ENCODE measurements at regions not wholly inside any gene's neighbourhood (a gene's known extent, or its start where the extent isn't known, plus 50 kb on each side); places are given as distances from the start of the nearest gene placed in this dataset.

GRCh38 chr6:3981917-3982316, 97.0 kb downstream of the FAM217A start:
- TF ChIP-seq CTCF (IDR thresholded peaks at IDR 0.05) = no peak
- H3K27me3 ChIP-seq (replicated peaks; ENCODE audit: insufficient read depth) = no peaks in the 10 kb centered on the region
- DNase-seq (ENCODE audit: low spot score) = no peak
- peaks cover 0 to 2% of the 10 kb centered on the region in 2 donors for H3K4me1 ChIP-seq (ENCODE audit: control insufficient read depth in 1 of 2, low read depth in 2 of 2)
- no peak overlapping the region for H3K27ac ChIP-seq
- no peak overlapping the region for H3K4me3 ChIP-seq
- H3K9me3 ChIP-seq = no peaks in the 10 kb centered on the region
- peaks cover 3% of the 10 kb centered on the region for H3K36me3 ChIP-seq
- ATAC-seq (ENCODE audit: insufficient number of reproducible peaks, low FRiP score, low read depth) = no peak

DNA sequence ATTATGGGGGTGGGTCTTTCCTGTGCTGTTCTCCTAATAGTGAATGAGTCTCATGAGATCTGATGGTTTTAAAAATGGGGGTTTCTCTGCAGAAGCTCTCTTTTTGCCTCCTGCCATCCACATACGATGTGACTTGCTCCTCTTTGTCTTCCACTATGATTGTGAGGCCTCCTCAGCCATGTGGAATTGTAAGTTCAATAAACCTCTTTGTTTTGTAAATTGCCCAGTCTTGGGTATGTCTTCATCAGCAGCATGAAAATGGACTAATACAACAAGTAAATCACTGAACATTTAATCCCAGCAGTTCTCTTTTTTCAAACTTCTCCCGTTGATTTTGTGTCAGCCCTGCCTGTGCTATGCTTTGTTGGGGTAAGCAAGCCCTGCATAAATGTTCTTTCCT, 95.2 kb downstream of the FAM217A start:
- no peak for TF ChIP-seq CTCF (IDR thresholded peaks at IDR 0.05)
- no peaks in the 10 kb centered on the region for H3K27me3 ChIP-seq (replicated peaks; ENCODE audit: insufficient read depth)
- no peaks in the 10 kb centered on the region for H3K4me1 ChIP-seq (ENCODE audit: control insufficient read depth in 1 of 2, low read depth in 2 of 2)
- ATAC-seq (ENCODE audit: insufficient number of reproducible peaks, low FRiP score, low read depth) = no peak
- peaks cover 3% of the 10 kb centered on the region for H3K36me3 ChIP-seq
- no peak overlapping the region for H3K4me3 ChIP-seq
- DNase-seq (ENCODE audit: low spot score) = no peak
- H3K9me3 ChIP-seq = no peaks in the 10 kb centered on the region
- H3K27ac ChIP-seq = no peak overlapping the region

- Histone ChIP-seq H3K4me3 (no peak overlapping the region), H3K36me3 (peaks cover 3% of the 10 kb centered on the region), H3K27ac (no peak overlapping the region), H3K27me3 (replicated peaks; ENCODE audit: insufficient read depth) (no peaks in the 10 kb centered on the region), H3K4me1 (ENCODE audit: control insufficient read depth in 1 of 2, low read depth in 2 of 2) (no peaks in the 10 kb centered on the region), H3K9me3 (no peaks in the 10 kb centered on the region)
- no peak for ATAC-seq (ENCODE audit: insufficient number of reproducible peaks, low FRiP score, low read depth)
- no peak for DNase-seq (ENCODE audit: low spot score)
- no peak for TF ChIP-seq CTCF (IDR thresholded peaks at IDR 0.05)
Measured at GRCh38 chr6:3984494-3984893, 94.4 kb downstream of the FAM217A start.

DNA sequence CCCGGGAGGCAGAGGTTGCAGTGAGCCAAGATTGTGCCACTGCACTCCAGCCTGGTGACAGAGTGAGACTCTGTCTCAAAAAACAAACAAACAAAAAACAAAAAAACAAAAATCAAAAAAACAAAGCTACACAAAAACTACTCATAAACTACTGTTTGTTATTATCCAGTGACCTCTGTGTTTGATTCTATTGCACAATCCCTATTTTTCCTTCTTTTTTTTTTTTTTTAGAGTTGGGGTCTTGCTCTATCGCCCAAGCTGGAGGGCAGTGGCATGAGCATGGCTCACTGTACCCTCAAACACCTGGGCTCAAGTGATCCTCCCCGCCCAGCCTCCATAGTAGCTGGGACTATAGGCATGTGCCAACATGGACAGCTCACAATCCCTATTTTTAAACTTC, 92.7 kb downstream of the FAM217A start:
- Histone ChIP-seq H3K36me3 (peaks cover 3% of the 10 kb centered on the region), H3K4me1 (ENCODE audit: control insufficient read depth in 1 of 2, low read depth in 2 of 2) (peaks cover 0 to 8% of the 10 kb centered on the region in 2 donors), H3K27ac (no peak overlapping the region), H3K27me3 (replicated peaks; ENCODE audit: insufficient read depth) (no peaks in the 10 kb centered on the region), H3K4me3 (no peak overlapping the region), H3K9me3 (no peaks in the 10 kb centered on the region)
- DNase-seq (ENCODE audit: low spot score) (no peak), ATAC-seq (ENCODE audit: insufficient number of reproducible peaks, low FRiP score, low read depth) (no peak)
- no peak for TF ChIP-seq CTCF (IDR thresholded peaks at IDR 0.05)

DNA sequence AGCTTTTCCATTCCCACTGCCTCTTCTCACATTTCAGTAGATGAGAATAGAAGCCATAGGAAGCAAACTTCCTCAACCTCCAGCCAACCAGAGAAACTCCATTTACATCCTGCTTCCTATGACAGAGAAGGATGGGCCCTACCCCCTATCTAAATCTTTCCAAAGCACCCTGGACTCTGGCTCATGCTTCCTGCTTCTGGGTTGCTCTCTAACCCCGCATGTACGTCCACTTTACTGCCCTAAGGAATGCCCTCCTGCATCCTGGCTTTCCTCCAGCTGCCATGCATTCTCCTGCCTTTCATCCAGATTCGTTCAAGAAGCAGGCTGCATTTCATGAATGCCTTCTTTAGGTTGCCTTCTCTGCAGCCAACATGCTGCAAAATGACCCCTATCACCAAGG, 91.9 kb downstream of the FAM217A start:
- H3K4me1 ChIP-seq (ENCODE audit: control insufficient read depth in 1 of 2, low read depth in 2 of 2) = peaks cover 0 to 9% of the 10 kb centered on the region in 2 donors
- no peak for ATAC-seq (ENCODE audit: insufficient number of reproducible peaks, low FRiP score, low read depth)
- H3K27ac ChIP-seq = no peak overlapping the region
- no peaks in the 10 kb centered on the region for H3K27me3 ChIP-seq (replicated peaks; ENCODE audit: insufficient read depth)
- no peak for DNase-seq (ENCODE audit: low spot score)
- no peak overlapping the region for H3K4me3 ChIP-seq
- no peak for TF ChIP-seq CTCF (IDR thresholded peaks at IDR 0.05)
- no peaks in the 10 kb centered on the region for H3K9me3 ChIP-seq
- peaks cover 3% of the 10 kb centered on the region for H3K36me3 ChIP-seq
